GM18519 (cell line): ENCODE measurements at regions not wholly inside any gene's neighbourhood (a gene's known extent, or its start where the extent isn't known, plus 50 kb on each side); places are given as distances from the start of the nearest gene placed in this dataset.

Source experiments
- ATAC-seq: cut with Tn5 transposase; IDR thresholded peaks from one replicate; pipeline ENCODE4 v1.9.1; 2021; ENCODE audit warnings: mild to moderate bottlenecking, moderate library complexity; ENCODE audit not compliant: unreplicated experiment, low FRiP score

DNA sequence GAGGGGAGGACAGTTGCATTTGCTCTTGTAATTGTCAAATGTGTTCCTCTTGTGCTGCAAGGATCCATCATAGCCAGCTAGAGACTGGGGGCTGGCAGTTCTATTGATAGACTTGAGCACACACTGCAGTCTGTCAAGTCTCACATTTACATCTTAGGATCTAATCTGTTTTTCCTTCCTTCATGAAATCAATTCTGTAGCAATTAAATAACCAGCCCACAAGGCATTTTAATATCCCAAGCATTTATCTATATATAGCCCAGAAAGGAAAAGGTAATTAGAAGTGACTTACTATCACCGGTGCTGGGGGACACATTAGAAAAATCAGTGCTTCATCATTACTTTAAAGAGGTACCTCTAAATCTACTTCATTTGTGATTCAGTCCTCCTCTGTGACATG is 143.0 kb upstream of the STXBP5 start:
- ATAC-seq: no peak

DNA sequence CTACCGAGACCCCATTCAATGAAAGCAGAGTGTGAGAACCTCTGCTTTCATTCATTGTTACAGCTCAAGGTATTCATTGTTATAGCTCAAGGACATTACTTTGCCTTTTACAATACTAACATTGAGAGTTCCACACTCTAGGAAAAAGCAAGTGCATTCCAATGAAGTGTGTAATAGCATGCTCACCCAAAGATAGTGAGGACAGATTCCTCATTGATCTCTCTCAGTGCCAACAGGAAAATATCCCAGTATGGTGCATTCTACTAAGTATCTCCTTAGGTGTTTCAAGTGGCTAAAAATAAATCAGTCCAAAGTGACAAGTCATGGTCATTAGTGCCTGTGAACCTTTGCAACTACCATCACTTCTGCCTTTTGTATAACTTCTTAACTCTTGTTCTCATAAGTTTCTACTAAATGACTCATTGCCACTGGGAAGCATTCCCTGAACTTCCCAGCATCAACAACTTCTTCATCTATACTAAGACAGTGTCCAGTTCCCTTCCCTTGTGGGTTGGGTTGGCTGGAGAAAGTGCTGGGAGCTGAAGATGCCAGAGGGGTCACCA is 140.7 kb upstream of the STXBP5 start:
- no peak for ATAC-seq

DNA sequence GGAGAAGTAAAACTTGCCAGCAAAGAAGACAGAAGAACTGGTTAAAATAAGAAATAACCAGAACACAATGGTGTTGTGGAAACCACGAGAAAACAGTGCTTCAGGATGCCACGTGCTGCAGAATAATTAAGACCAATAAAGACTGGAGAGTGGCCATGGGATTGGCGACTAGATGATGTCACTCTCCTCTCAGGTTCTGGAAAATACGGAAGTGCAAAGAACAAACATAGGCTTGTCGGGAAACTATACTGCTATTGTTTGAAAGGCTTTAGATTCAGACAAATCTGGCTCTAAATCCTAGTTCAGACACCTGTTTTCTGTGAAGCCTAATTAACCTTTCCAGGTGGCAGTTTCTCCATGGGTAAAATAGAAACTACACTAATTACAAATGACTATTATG is 138.4 kb upstream of the STXBP5 start:
- no peak for ATAC-seq

DNA sequence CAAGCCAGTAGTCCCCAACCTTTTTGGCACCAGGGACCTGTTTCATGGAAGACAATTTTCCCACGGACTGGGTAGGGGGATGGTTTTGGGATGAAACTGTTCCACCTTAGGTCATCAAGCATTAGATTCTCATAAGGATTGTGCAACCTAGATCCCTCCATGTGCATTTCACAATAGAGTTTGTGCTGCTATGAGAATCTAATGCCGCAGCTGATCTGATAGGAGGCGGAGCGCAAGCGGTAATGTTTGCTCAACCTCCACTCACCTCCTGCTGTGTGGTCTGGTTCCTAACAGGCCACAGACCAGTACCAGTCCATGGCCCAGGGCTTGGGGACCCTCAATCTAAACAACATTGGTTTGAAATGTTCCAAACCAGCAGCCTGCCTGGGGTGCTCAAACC is 137.0 kb upstream of the STXBP5 start:
- no peak for ATAC-seq

DNA sequence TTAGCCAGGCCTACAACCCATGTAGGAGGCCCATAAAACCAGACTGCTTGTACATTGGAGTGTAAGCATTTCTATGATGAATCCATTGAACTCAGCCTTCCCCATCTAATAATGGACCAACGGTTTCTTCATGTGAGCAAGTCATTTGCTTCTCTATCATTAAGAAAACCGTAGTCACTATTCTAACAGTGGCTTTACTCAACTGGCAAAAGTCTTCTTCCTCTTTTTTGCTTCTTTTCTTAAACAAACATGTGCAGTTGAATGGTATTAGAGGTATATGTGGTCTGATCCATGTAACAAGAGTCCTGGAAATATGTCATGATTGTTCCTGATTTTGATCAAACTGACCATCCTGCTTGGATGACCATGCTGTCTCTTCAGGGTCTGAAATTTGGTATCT is 132.4 kb upstream of the STXBP5 start:
- no peak for ATAC-seq

DNA sequence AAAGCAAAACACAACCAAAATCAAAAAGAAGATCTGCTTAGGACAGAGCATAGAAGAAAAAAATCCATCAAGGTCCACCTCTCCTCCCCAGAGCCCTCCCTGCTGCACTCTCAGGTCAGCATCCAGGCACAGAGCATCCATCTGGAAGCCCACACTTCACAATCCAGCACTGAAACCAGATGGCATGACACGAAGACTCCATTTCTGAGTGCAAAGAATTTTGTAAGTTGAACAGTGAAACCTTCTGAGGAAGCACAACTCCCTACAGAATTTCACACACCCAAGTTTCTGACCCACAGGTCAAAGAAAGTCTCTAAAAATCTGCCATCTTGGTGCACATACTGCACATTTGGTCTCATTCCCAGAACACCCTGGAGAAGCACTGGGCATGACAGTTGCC is 128.8 kb upstream of the STXBP5 start:
- ATAC-seq: no peak

DNA sequence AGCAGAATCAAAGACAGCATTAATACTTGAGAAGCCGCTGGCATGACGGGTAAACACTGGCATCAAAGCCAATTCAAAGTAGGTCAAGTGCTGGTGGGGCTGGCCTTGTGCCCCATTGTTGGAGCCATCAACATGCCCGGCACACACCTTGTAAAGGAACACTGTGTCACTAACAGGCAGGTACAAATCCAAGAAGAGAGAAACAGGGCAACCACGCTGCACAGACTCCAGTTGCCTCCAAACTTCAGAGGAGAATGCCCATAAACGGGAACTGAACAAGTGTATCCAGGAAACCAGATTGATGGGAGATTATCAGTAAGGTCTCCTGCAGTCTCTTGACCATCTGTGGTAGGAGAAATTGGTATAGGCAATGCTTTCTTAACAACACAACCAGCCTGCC is 127.0 kb upstream of the STXBP5 start:
- no peak for ATAC-seq

DNA sequence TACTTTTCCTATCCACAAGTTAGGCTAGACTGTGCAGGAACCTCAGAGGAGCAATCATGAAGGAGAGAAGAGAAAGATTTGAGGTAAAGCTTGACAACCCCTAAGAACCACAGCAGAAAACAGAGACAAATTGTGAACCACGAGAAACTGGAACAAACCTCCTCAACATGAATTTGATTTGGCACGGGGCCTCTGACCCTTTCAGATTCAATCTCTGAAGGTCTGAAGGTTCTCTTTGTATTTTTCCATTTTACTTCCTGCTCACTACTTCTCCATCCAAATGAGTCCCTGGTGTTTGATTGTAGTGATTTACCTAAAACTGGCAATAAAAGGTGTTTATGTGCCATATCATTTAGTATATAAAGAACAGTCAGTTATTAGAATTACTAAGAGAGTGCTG is 126.1 kb upstream of the STXBP5 start:
- no peak for ATAC-seq

DNA sequence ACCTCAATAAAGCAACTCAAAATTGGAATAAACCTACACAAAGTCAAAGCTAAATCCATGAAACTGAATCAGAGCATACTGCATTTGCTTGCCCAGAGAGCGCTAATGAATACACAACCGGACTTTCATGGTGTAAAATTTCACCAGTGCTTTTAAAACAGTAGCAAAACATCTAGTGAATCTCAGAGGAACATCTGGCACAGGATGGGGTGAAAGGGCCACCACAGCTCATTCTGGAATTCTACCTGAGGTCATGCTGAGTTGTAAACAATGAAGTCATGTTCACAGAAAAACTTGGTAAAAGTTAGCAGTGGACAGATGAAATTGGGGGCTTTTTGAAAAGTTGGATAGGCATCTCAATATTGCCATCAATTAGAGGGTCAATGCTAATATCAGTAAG is 125.6 kb upstream of the STXBP5 start:
- no peak for ATAC-seq

DNA sequence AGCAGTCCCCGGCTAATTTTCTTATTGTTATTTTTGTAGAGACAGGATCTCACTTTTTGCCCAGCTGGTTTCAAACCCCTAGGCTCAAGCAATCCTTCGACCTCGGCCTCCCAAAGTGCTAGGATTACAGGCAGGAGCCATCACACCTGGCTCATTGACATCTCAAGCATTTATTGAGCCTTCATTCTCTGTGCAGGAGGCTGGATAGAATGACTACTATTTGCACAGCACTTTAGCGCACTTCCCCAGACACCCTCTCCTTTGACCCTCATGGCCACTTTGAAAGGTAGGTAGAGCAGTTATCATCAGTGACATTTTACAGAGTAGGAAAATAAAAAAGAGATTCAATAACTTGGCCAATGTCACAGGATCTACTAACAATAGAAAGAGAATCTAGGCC is 124.0 kb upstream of the STXBP5 start:
- no peak for ATAC-seq

DNA sequence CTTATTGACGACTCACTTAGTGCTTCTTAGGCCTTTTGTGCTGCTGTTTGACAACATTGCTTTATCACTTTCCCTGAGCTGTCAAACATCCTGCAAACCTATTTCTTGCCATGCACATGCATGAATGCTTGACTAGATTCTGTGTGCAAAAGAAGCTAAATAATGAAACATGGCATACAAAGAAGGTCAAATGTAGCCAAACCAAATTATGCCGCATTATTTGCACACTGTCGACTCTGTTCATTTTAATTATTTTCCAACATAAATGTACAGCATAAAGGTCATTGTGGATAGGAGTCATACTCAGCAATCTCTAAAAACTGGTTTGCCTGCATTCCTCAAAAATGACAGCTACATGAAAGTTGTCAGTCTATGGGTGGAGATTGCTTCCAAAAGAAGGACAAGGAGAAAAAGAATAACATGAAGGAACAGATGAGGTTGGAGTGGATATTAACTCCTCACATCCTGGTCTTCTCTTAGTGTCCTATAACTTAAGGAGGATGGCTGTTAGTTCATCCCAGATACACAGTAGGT is 123.1 kb upstream of the STXBP5 start:
- no peak for ATAC-seq

DNA sequence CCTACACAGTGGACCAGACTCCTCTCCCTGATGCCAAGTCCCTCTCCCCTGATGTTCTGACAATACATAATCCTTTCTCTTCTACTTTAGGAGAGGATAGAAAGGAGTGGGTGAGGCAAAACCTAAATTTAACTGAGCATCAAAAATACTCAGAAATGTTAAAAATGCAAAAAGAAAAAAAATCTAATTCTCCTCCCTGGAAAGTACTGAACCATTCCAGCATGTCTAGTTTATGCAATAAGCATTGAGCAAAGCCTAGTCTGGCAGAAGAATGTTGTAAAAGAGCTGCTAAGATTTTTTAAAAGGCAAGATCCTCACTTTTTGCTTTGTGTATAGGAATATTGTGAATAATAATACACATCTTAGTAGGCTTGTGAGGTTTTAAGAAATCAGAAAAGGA is 116.6 kb upstream of the STXBP5 start:
- no peak for ATAC-seq

DNA sequence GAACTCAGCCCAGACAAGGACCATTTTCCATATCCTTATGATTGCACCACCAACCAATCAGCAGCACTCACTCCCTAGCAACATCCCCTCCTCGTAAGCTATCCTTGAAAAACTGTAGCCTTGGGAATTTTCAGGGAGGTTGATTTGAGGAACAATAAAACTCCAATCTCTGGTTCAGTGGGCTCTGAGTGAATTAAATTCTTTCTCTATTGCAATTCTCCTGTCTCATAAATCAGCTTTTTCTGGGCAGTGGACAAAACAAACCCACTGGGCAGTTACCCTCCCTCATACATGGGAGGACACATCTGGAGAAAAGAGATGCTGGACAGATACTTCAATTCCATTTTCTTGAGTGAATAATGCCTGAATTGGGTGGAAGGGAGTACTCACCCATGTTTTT is 115.4 kb upstream of the STXBP5 start:
- no peak for ATAC-seq

DNA sequence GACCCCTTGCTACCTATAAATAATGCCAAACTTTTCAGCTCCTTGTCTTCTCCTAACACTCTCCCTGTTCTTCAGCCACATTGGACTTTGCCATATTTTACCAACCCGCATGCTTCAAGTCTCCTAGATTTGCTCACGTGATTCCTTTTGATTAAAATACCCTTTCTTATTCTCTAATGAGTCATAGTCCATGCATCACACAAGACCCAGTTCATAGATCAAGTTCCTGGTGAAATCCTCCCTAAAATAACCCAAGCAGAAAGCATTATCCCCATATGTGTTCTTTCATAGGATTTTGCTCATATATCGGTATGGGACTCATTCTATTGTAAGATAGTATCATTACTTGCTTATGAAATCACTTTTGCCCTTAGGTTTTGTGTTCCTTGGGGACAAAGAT is 108.9 kb upstream of the STXBP5 start:
- ATAC-seq: no peak

DNA sequence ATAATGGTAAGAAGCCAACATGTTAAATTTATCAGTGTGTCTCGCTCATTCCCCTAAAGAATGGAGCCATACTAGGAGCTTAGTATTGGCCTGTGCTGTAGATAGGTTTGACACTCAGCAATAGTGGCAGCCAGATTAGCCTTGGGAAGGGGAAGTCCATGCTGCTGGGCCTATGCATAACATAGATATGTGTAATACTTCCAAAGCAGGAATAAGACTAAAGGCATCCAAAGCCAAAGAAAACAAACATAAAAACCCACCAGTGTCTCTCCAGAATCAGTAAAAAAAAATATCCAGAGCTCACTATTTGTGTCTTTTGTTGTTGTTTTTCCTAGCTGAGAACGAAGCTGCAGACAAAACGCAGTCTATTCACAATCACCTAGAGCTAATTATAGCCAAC is 104.2 kb upstream of the STXBP5 start:
- ATAC-seq: no peak

DNA sequence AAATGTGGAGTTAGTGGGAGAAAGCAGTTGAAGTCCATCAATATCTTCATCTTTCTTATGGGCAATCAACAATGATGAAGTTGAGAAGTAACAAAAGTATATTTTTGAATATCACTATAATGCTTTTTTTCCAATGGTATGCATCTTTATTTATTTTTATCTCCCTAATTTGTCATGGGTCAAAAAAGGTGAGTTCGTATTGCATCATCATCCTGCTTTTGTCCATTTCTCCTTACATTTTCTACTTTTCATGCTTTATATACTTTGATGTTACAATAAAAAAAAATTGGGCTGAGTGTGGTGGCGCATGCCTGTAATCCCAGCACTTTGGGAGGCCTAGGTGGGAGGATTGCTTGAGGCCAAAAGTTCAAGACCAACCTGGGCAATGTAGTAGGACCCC is 101.2 kb upstream of the STXBP5 start:
- no peak for ATAC-seq

DNA sequence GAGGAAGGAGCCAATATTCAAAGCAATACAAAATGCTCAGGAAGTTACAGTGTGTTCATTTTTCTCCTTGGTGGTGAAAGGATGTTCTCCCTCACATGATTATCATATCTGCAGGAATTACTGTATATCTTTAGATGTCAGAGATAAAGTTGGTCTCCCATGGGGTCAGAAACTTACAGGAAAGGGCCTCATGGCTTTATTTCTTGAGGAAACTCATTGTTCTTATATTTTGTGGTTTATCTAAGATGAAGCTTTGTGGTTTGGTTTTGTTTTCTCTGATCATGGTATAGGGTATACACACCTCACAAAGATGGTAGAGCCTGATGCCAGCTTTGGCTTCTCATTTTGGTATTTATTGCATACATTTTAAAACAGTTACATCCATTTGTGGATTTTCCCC is 100.5 kb upstream of the STXBP5 start:
- no peak for ATAC-seq

DNA sequence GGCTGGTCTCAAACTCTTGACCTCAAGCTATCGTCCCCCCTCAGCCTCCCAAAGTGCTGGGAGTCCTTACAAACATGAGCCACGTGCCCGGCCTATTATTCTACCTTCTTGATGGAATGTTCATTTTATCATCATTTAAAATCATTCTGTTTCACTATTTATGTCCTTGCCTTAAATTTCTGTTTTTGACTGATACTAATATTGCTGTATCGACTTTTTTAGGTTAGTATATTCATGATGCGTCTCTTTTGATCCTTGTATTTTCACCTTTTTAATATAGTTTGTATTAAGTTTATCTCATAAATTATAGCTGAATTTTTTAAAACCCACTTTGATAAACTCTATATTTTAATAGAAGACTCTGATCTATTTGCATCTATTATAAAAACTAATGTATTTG is 98.4 kb upstream of the STXBP5 start:
- ATAC-seq: no peak

DNA sequence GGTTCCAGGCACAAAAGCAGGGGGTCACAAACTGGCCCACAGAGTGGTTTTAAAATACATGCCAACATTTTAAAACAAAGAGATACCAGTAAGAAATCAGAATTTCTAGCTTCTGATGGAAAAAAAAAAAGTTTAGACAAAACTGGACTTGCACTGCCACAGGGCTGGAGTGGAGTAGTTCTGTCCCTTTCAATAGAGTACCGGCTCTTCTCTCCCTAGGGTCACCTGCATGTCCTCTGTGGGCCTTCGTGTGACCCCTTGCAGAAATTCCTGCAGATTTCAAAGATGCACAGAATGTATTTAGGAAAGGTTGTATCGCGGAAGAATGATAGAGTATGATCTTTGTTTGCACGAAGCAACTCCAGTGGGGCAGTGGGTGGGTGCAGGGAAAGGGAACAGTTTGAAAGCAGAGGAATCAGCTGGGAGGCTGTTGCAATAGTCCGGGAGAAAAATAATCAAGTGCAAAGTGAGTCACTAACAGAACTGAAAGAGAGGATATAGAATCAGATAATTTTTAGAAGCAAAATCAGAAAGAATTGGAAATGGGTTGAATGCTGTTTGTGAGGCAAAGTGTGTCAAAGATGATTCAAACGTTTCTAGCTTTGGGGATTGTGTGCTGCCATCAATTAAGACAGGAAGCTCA is 97.3 kb upstream of the STXBP5 start:
- no peak for ATAC-seq

DNA sequence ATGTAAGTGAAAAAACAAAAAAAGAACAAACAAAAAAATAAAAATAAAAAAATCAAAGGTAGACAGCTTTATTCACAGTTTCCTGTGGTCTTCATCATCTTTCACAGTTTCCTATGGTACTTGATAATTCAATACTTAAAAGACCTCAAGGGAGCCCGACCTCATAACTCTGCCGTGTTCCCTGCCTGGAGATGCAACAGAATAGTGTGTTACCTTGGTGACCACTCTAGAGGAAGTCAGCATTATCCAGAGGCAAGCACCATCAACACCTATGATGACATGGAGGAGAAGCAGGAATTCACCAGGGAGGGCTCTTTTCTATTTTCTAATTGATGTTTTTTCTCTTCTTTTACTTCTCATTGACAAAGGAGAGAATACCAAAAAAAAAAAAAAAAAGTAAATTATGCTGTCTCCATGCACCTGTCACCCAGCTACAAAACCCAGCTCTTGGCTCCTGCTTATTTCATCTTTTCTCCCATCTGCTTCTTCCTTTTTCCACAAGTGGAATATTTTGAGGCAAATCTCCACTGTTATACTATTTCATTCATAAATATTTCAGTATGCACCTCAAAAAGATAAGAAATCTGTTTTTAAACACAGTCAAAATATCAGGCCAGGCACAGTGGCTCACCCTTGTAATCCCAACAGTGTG is 95.8 kb upstream of the STXBP5 start:
- no peak for ATAC-seq

DNA sequence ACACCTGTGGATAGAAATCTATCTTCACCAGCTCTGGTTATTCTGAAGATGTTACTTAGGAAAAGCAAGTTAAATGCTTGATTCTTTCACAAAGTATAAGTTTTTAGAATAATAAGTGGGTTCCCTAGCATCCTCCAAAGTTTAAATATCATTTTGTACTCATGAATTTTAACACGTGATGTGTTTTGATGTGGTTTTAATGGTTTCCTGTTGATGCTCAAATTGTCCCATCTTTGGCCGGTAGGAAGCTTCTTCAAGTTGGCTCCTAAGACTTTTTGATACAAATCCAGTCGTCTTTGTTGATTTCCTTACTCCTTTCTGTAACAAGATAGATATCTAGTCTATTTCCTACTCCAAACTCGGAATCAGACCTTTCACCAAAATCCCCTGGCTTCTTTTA is 94.5 kb upstream of the STXBP5 start:
- ATAC-seq: no peak

DNA sequence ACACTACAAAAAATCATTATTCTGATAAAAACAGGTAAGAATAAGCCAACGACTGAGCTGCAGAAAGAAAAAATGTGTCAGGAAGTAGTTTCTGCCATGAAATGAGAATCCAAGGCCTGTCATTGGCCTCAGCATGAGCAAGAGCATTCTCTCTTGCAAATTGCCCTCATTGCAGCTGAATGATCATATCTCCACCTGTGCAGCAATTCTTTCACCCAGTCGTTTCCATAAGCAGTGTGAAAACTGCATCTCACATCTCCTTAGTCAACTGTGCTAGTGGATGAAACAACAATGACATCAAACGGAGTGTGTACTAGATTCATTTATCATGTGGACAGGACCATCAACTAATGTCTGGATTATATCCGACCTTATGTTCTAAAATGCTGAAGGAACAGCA is 88.2 kb upstream of the STXBP5 start:
- no peak for ATAC-seq
